Trophoblast cell (in vitro differentiated cells and primary cell): ENCODE measurements at regions not wholly inside any gene's neighbourhood (a gene's known extent, or its start where the extent isn't known, plus 50 kb on each side); places are given as distances from the start of the nearest gene placed in this dataset.

Source experiments
- DNase-seq, 2 donors: peaks; one replicate each; pipeline ENCODE4 v3.0.0-alpha.2; 2016
- H2AFZ ChIP-seq: 2 replicates; pipeline ENCODE4 v1.6.1; 2013; ENCODE audit warnings: low read length, moderate library complexity, mild to moderate bottlenecking; ENCODE audit not compliant: insufficient read depth, poor library complexity
- H2AK5ac ChIP-seq: 2 replicates; pipeline ENCODE4 v1.6.1; 2013; ENCODE audit warnings: mild to moderate bottlenecking, low read length
- H2BK120ac ChIP-seq: 2 replicates; pipeline ENCODE4 v1.6.1; 2013; ENCODE audit warnings: low read length, mild to moderate bottlenecking, moderate library complexity; ENCODE audit not compliant: insufficient read depth, poor library complexity
- H2BK12ac ChIP-seq: 2 replicates; pipeline ENCODE4 v1.6.1; 2013; ENCODE audit warnings: mild to moderate bottlenecking, low read length, moderate library complexity
- H2BK5ac ChIP-seq: 2 replicates; pipeline ENCODE4 v1.6.1; 2013; ENCODE audit warnings: low read length, low read depth, moderate library complexity, mild to moderate bottlenecking; ENCODE audit not compliant: poor library complexity
- H3K14ac ChIP-seq: 2 replicates; pipeline ENCODE4 v1.6.1; 2013; ENCODE audit warnings: mild to moderate bottlenecking, low read length
- H3K18ac ChIP-seq: 2 replicates; pipeline ENCODE4 v1.6.1; 2013; ENCODE audit warnings: mild to moderate bottlenecking, low read length
- H3K23ac ChIP-seq: 2 replicates; pipeline ENCODE4 v1.6.1; 2013; ENCODE audit warnings: low read length
- H3K27ac ChIP-seq: 2 replicates; pipeline ENCODE4 v1.5.1; 2013; ENCODE audit warnings: low read depth, mild to moderate bottlenecking, inconsistent platforms, low read length, moderate library complexity
- H3K27me3 ChIP-seq: 2 replicates; pipeline ENCODE4 v1.6.1; 2013; ENCODE audit warnings: inconsistent platforms, mild to moderate bottlenecking, low read length, moderate library complexity; ENCODE audit not compliant: insufficient read depth
- H3K36me3 ChIP-seq, 2 experiments: 1 replicate in 1 of 2; 2 replicates in 1 of 2; pipeline ENCODE4 v1.6.1; 2013; ENCODE audit warnings: low read length in 2 of 2, mild to moderate bottlenecking in 2 of 2, moderate library complexity in 1 of 2; ENCODE audit not compliant: insufficient read depth in 2 of 2, control insufficient read depth in 1 of 2
- H3K4ac ChIP-seq: 2 replicates; pipeline ENCODE4 v1.6.1; 2013; ENCODE audit warnings: low read depth, mild to moderate bottlenecking, low read length, moderate library complexity
- H3K4me1 ChIP-seq, 2 experiments: 1 replicate in 1 of 2; 2 replicates in 1 of 2; pipeline ENCODE4 v1.6.1; 2013; ENCODE audit warnings: low read length in 2 of 2, mild to moderate bottlenecking in 2 of 2, moderate library complexity in 1 of 2; ENCODE audit not compliant: insufficient read depth in 2 of 2, control insufficient read depth in 1 of 2
- H3K4me2 ChIP-seq: 2 replicates; pipeline ENCODE4 v1.6.1; 2013; ENCODE audit warnings: inconsistent platforms, mild to moderate bottlenecking, low read length, moderate library complexity
- H3K4me3 ChIP-seq: 2 replicates; pipeline ENCODE4 v1.5.1; 2013; ENCODE audit warnings: mild to moderate bottlenecking, low read depth, low read length, inconsistent platforms
- H3K79me1 ChIP-seq: one replicate; pipeline ENCODE4 v1.6.1; 2013; ENCODE audit warnings: low read length
- H3K79me2 ChIP-seq: 2 replicates; pipeline ENCODE4 v1.6.1; 2013; ENCODE audit warnings: low read length, mild to moderate bottlenecking; ENCODE audit not compliant: control insufficient read depth, insufficient read depth, poor library complexity
- H3K9ac ChIP-seq: 2 replicates; pipeline ENCODE4 v1.6.1; 2013; ENCODE audit warnings: mild to moderate bottlenecking, low read length
- H3K9me3 ChIP-seq: 2 replicates; pipeline ENCODE4 v1.6.1; 2013; ENCODE audit warnings: low read depth, mild to moderate bottlenecking, control low read depth, inconsistent platforms, low read length; ENCODE audit not compliant: insufficient read depth
- H4K12ac ChIP-seq: 2 replicates; pipeline ENCODE4 v1.6.1; 2013; ENCODE audit warnings: low read depth, mild to moderate bottlenecking, low read length, moderate library complexity
- H4K8ac ChIP-seq: 2 replicates; pipeline ENCODE4 v1.6.1; 2013; ENCODE audit warnings: low read depth, mild to moderate bottlenecking, low read length, moderate library complexity
- H4K91ac ChIP-seq: one replicate; pipeline ENCODE4 v1.6.1; 2013; ENCODE audit warnings: low read depth, mild to moderate bottlenecking, low read length, moderate library complexity
- WGBS: extraction: QIAGEN DNeasy Blood & Tissue Kit; methylation state at CpG from one replicate; pipeline ENCODE4 v1.1.7; 2013; ENCODE audit warnings: missing lambda C conversion rate; ENCODE audit not compliant: insufficient read length, insufficient coverage; ENCODE audit errors: extremely low coverage; 5-methylcytosine and 5-hydroxymethylcytosine counted together

DNA sequence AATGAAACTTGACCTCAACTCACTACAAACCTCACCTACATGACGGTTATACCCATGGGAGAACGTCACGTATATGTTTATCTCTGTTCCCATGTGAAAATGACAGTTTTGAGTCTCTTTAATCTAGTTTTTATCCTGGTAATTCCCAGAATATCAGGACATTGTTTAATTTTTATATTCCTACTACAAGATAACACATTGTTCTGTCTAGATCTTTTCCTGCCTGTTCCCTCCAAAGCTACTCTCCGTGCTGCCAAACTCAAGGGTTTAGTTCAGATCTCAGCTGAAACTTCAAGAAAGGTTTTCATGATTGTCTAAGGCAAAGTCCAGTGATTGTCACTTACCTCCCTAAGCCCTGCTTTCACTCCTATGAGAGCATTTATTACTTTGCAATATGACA, 1159.4 kb upstream of the SEMA6A start:
- H2AFZ ChIP-seq = no peak overlapping the region
- H3K4me2 ChIP-seq = no peak overlapping the region
- no peak overlapping the region for H3K9ac ChIP-seq
- H2BK12ac ChIP-seq = no peak overlapping the region
- H3K23ac ChIP-seq = no peak overlapping the region
- no peak overlapping the region for H4K91ac ChIP-seq
- H3K27me3 ChIP-seq = no peaks in the 10 kb centered on the region
- no peak overlapping the region for H2AK5ac ChIP-seq
- no peak overlapping the region for H2BK120ac ChIP-seq
- no peak overlapping the region for H3K18ac ChIP-seq
- no peak overlapping the region for H3K14ac ChIP-seq
- no peak overlapping the region for H4K12ac ChIP-seq
- no peak for DNase-seq
- H3K79me1 ChIP-seq = no peaks in the 10 kb centered on the region
- no peak overlapping the region for H3K4ac ChIP-seq
- no CpG with 5 or more reads among the region's 4 CpGs for WGBS
- H3K36me3 ChIP-seq = no peaks in the 10 kb centered on the region
- H3K4me3 ChIP-seq = no peak overlapping the region
- no peak overlapping the region for H2BK5ac ChIP-seq
- H4K8ac ChIP-seq = no peak overlapping the region
- H3K27ac ChIP-seq = no peak overlapping the region
- no peaks in the 10 kb centered on the region for H3K4me1 ChIP-seq
- H3K79me2 ChIP-seq = no peaks in the 10 kb centered on the region
- no peaks in the 10 kb centered on the region for H3K9me3 ChIP-seq

- no peak for DNase-seq
These were observed 1158.4 kb upstream of the SEMA6A start for GRCh38 chr5:117733051-117733450.

DNA sequence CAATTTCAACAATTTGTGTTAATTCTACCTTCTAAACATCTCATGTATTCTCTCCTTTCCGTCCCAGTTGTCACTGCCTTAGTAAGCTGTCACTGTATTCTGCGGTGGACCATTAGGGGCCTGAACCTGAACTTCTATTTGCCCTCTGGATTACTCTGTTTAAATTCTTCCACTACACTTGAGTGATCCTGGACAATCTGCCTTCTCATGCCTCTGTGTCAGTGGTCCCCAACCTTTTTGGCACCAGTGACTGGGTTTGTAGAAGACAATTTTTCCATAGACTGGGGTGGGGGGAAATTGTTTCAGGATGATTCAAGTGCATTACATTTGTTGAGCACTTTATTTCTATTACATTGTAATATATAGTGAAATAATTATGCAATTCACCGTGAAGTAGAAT, 1157.6 kb upstream of the SEMA6A start:
- H3K4me2 ChIP-seq = no peak overlapping the region
- H3K79me2 ChIP-seq = no peaks in the 10 kb centered on the region
- no peak overlapping the region for H4K12ac ChIP-seq
- no peaks in the 10 kb centered on the region for H3K36me3 ChIP-seq
- no peak overlapping the region for H3K9ac ChIP-seq
- no peaks in the 10 kb centered on the region for H3K27me3 ChIP-seq
- no peak overlapping the region for H3K4me3 ChIP-seq
- H3K4ac ChIP-seq = no peak overlapping the region
- no peak overlapping the region for H2AFZ ChIP-seq
- no peak for DNase-seq
- WGBS = no CpG with 5 or more reads among the region's 3 CpGs
- no peak overlapping the region for H3K27ac ChIP-seq
- no peak overlapping the region for H2AK5ac ChIP-seq
- H3K4me1 ChIP-seq = no peaks in the 10 kb centered on the region
- H2BK12ac ChIP-seq = no peak overlapping the region
- no peak overlapping the region for H4K8ac ChIP-seq
- no peak overlapping the region for H2BK5ac ChIP-seq
- no peak overlapping the region for H3K23ac ChIP-seq
- no peaks in the 10 kb centered on the region for H3K79me1 ChIP-seq
- H2BK120ac ChIP-seq = no peak overlapping the region
- H3K14ac ChIP-seq = no peak overlapping the region
- no peak overlapping the region for H4K91ac ChIP-seq
- no peaks in the 10 kb centered on the region for H3K9me3 ChIP-seq
- H3K18ac ChIP-seq = no peak overlapping the region

More at GRCh38 chr5:117733051-117733450, 1158.4 kb upstream of the SEMA6A start:
- H3K27ac ChIP-seq = no peak overlapping the region
- H3K18ac ChIP-seq = no peak overlapping the region
- H4K12ac ChIP-seq = no peak overlapping the region
- no peak overlapping the region for H4K8ac ChIP-seq
- H2AFZ ChIP-seq = no peak overlapping the region
- no peak overlapping the region for H3K4me3 ChIP-seq
- no peak overlapping the region for H2AK5ac ChIP-seq
- no peak overlapping the region for H3K4me2 ChIP-seq
- no peak overlapping the region for H3K23ac ChIP-seq
- no peaks in the 10 kb centered on the region for H3K36me3 ChIP-seq
- H3K79me1 ChIP-seq = no peaks in the 10 kb centered on the region
- H3K27me3 ChIP-seq = no peaks in the 10 kb centered on the region
- H3K4ac ChIP-seq = no peak overlapping the region
- H2BK12ac ChIP-seq = no peak overlapping the region
- no peaks in the 10 kb centered on the region for H3K4me1 ChIP-seq
- H2BK120ac ChIP-seq = no peak overlapping the region
- no CpG with 5 or more reads among the region's 2 CpGs for WGBS
- no peak overlapping the region for H3K14ac ChIP-seq
- H2BK5ac ChIP-seq = no peak overlapping the region
- no peaks in the 10 kb centered on the region for H3K79me2 ChIP-seq
- no peak overlapping the region for H3K9ac ChIP-seq
- H3K9me3 ChIP-seq = no peaks in the 10 kb centered on the region
- no peak overlapping the region for H4K91ac ChIP-seq

GRCh38 chr5:117731446-117731845, 1156.8 kb upstream of the SEMA6A start:
- Histone ChIP-seq H3K79me2 (no peaks in the 10 kb centered on the region), H3K4ac (no peak overlapping the region), H4K8ac (no peak overlapping the region), H2BK12ac (no peak overlapping the region), H3K36me3 (no peaks in the 10 kb centered on the region), H3K27me3 (no peaks in the 10 kb centered on the region), H3K4me3 (no peak overlapping the region), H3K4me2 (no peak overlapping the region), H3K9ac (no peak overlapping the region), H3K4me1 (no peaks in the 10 kb centered on the region), H3K9me3 (no peaks in the 10 kb centered on the region), H3K14ac (no peak overlapping the region), H4K91ac (no peak overlapping the region), H2AK5ac (no peak overlapping the region), H3K79me1 (no peaks in the 10 kb centered on the region), H3K27ac (no peak overlapping the region), H3K23ac (no peak overlapping the region), H2AFZ (no peak overlapping the region), H3K18ac (no peak overlapping the region), H4K12ac (no peak overlapping the region), H2BK120ac (no peak overlapping the region), H2BK5ac (no peak overlapping the region)
- no CpG with 5 or more reads among the region's 2 CpGs for WGBS
- DNase-seq = no peak
